ENCODE measurements at regions not wholly inside any gene's neighbourhood (a gene's known extent, or its start where the extent isn't known, plus 50 kb on each side); places are given as distances from the start of the nearest gene placed in this dataset.
"Not testable (repeated sequence)": the region's sequence is repeated elsewhere in the genome, so short reads cannot be mapped to it uniquely, and the experiment has no call there.

DNA sequence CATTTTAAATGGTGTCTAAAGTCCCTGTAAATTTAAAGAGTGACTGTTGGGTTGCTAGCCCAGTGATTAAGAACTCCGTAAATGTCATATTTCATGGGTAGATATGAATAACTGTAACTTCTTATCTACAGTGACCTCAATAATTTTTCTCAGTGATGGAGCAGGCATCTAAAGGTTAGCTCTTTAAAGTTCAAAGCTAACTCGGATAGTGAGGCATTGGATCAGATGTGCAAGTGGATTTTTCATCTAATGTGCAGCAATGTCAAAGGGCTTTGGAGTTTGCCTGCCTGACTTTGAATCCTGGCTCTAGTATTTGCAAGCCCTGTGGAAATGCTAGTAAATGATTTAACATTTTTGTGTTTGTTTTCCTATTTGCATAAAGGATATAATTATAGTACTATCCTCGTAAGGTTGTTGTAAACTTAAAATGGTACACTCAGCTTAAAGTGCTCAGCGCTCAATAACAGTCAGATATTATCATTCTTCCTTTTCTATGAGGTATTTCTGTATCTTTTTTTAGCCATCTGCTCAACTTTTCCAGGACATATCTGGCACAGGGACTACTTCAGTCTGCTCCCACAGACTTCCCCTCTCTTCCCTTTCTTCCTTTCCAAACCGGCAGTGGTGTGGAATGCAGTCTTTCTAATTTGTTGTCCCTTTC lies 163.7 kb upstream of the ELL2 start:
- DNase-seq, result no peak

DNA sequence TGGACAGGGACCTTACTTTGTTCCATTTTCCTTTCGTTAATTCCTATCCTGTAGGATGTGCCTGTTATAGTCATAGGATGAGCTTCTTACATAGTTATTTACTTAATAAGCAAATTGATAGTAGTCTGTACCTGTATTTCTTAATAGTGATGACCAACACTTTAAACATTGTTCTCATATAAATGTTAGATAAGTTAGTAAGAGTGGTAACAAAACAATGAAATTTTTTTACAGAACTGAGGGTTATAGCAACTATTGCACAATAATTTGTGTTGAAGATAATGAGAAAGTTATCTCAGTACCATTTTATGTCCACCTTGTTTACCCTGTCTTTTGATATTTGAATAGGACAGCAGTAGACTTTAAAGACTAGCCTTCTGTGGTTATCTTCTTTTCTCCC lies 162.9 kb upstream of the ELL2 start:
- DNase-seq, result no peak

DNA sequence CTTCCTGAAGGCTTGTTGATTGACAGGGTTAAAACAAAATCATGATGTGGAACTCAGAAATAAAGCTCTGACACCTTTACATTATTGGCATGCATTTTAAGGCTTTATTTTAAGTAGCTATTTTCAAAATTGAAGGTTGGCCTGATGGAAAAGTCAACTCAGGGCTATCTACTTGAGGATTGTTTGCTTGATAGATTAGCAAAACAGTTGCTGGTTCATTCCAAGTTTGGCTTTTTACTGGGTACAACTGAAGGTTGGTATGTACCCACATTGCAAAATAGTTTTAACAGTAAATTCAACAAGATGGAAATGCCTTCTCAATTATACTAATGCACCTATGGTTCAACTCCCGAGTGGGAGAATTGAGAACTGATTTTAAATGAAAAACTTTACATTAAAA lies 161.8 kb upstream of the ELL2 start:
- DNase-seq, result no peak

DNA sequence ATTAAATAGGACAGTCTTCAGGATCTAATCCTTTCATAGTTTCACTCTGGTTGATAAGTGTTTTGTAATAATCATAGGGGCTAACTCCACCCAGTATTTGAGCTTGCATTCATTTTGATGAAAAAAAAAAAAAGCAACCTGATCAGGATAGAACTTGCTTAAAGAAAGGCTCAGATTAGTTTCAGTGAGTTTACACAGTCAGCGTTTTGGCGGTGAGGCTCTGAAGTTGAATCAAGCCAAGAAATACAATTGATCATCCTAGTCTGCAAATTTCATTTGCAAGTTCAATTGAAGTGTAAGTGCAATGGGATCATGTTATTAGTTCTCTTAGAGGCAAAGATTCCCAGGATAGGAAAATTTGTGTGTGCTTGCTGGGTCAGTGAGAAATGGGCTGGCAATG lies 159.7 kb upstream of the ELL2 start:
- no peak for DNase-seq

DNA sequence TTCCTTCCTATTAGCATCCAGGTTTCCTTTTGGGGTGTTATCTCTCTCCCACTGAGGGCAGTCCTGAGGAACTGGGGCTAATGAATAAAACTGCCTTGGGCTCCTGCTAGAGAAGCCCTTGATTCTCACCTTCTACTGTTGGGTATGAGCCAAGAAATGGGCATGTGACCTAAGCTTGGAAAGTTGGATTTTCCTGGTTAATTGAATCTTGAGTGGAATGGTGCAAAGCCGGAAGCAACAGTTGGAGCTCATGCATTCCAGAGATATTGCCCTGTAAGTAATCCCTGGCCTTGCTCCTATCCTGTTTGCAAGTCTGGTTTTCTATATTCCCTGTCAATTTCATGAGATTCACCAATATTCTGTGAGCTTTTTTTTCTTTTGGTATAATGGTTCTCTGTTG lies 158.5 kb upstream of the ELL2 start:
- no peak for DNase-seq

DNA sequence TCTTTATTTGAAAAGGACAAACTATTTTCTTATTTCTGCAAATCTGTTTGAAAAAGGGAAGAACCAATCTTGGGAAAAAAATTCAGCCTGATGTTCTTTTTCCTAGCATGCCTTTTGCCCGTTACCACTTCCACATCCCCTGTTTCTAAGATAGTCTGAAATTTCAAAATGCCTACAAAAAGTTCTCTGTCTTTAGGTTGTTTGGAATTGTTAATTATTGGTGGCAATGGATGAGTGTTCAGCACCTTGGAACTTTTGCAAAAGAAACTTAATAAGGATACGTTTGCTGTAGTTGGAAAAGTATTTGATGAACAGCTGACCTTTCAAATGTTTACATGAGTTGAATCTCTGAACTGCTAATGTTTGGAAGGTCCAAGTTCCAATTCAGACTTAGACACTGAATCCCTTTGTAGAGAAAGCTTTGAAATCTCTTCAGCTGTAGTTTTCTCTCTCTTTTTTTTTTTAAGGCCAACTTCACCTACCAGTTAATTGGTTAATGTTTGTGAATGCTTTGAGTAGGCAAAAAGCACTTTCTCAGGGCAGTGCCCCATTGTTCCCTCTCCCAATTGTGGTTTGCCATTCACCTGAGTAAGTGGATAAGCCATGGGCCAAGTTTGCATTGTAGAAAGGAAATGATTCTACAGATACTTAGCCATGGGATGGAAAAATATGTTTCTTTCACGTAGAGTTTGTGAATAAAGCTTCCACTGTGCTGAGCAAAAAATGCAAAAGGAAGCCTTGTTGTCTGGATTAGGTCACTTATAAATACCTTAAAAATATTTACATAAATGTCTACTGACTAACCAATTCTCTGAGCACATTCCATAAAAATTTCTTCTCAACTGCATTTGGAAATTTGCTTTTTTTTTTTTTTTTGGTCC lies 156.4 kb upstream of the ELL2 start:
- no peak for DNase-seq

DNA sequence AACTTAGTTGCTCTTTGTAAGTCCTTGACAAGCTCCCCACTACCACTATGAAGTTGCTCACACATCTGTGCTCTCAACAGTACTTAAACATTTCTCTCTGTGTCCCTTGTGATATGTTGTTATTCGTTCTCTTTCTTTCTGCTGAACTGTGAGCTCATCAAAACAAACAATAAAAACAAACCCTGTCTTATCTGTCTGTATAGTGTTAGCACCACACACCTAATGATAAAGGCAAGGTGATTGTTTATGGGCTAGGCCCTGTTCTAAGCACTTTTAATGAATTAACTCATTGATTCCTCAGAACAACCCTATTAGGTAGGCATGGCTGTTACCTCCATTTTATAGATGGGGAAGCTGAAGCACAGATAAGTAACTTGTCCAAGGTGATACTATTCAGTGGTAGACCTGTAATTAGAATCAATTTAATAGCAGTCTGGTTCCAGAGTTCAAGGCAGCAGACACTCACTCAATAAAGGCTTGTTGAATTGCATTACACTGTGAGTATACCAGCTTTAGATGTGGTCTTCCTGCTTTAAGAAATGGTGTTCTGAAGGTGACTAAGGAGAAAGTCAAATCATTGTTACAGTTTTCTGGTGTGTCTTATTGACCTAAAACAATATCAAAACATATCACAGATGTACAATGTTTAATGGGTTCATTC lies 153.6 kb upstream of the ELL2 start:
- DNase-seq, result no peak

DNA sequence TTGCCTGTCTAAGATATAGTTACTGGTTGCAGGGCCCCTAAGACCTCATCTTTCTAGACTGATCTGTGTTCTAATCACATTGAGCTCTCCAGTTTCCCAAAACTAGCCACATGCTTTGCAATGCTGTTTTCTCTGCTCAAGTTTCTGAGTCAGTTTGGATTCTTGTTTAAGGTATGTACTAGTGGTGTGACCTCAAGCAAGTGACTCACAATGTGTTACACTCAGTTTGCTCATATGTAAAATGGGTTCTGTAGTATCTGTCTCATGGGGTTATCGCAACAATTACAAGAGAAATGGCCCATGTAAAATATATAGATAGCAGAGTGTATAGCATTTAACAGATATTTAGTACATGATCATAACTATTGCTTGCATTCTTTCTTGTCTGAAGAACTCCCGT lies 153.1 kb upstream of the ELL2 start:
- DNase-seq, result no peak

DNA sequence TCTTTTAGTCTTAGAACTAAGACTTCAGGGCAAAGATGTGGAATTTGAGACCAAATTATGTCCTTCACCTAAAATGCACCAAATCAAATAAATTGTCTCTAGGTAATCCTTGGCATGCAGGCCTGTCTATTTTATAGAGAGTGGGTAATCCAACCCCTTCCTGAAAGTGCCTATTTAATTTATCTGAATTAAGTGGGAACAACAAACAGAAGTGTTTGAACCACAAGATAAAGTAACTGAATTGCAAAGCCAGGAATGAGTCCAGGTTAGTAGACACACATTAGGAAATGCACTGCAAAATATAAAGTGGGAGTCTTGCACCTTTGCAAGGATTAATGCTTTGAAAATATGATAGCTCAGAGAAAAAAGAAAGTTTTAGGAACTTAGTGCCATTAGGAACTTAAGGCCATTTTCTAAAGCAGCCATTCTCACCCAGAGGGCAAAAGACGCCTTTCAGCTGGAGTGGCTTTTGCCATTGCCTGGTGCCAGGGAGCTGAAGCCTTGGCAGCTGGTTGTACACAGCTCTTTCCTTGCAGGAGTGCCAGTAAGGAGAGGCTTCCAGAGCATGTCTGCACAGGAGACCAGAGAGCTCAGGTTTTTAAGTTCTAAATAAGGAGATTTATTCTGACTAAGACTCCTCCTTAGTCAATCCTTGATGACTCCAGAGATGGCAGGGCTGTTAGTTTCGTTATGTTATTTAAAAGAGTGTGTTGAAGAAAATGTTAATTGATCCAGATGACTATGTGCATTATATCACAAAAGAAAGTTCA lies 151.7 kb upstream of the ELL2 start:
- no peak for DNase-seq

DNA sequence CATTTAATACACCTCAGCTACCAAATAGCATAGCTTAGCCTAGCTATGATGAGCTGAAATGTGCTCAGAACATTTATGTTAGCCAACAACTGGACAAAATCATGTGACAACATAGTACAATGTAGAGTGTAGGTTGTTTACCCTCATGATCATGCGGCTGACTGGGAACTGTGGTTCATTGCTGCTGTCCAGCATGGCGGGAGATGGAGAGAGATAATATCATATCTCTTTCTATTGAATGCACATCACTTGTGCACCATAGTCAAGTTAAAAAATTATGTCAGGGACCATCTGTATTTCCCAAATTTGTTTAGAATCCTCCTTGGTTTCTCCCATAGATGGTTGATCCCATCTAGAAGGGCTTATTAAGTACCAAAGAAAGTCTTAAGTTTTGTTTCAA lies 151.1 kb upstream of the ELL2 start:
- no peak for DNase-seq

DNA sequence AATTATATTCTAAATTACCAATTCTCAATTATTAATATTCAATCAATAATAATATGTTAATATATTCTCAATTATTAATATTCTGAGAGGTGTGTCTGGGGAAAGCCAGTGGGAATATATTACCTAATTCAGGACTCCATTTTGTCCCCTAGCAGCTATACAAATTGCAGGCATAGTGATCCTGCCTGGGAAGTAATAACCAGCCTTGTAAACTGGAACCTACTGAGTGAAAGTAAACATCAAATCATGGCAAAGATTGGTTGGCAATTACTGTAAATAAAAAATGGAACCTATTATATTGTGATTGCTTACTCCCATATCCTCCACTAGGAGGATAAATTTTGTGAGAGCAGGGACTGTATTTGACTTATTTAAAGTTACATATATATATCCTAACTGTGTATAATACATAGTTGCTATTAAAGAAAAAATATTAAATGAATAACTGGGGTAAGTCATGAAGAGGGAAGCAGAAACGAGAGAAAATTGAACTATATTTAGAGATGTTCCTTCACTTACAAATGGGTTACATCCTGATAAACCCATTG lies 150.5 kb upstream of the ELL2 start:
- DNase-seq, result no peak

DNA sequence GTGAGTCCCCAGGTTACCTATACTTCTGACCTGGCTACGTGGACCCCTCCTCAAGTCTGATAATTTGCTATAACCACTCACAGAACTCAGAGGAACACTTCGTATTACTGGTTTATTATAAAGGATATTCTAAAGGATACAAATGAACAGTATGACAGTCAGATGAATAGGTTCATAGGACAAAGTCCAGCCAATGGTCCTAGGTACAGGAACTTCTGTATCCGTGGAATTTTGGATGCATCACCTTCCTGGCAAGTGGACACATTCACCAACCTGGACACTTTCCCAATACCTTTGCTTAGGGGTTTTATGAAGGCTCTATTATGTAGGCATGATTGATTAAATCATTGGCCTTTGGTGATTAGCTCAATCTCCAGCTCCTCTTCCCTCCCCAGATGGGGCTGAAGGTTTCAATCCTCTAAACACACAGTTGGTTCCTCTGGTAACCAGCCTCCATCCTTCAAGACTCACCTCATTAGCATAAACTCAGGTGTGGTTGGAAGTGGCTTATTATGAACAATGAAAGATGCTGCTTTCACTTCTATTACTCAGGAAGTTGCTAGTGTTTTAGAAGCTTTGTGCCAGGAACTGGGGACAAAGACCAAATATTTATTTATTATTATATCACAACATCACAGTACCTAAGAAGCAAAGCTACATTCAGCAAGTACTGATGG lies 149.6 kb upstream of the ELL2 start:
- DNase-seq, result no peak

DNA sequence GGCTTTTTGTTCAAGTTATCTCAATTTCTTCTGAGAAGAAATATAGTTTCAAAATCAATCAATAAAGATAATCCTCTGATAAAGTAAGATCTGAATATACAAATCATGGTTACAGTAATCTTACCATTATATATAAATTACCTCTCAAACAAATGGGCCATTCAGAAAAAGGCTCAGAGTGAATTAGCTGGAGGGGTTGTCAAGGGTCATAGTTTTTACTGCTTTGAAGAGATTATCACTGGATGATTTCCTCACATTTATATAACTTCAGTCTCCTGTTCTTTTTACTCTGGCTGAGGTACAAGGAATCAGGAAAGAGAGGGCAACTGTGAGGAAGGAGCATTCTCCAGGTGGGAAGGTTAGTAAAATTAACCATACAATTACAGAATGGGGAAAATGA lies 148.6 kb upstream of the ELL2 start:
- no peak for DNase-seq

DNA sequence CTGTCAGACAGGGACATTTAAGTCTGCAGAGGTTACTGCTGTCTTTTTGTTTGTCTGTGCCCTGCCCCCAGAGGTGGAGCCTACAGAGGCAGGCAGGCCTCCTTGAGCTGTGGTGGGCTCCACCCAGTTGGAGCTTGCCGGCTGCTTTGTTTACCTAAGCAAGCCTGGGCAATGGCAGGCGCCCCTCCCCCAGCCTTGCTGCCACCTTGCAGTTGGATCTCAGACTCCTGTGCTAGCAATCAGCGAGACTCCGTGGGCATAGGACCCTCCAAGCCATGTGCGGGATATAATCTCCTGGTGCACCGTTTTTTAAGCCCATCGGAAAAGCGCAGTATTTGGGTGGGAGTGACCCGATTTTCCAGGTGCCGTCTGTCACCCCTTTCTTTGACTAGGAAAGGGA lies 147.0 kb upstream of the ELL2 start:
- not testable (repeated sequence) for DNase-seq

DNA sequence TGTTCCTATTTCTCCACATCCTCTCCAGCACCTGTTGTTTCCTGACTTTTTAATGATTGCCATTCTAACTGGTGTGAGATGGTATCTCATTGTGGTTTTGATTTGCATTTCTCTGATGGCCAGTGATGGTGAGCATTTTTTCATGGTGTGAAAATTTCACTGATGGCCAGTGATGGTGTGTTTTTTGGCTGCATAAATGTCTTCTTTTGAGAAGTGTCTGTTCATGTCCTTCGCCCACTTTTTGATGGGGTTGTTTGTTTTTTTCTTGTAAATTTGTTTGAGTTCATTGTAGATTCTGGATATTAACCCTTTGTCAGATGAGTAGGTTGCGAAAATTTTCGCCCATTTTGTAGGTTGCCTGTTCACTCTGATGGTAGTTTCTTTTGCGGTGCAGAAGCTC lies 142.2 kb upstream of the ELL2 start:
- DNase-seq, result not testable (repeated sequence)

DNA sequence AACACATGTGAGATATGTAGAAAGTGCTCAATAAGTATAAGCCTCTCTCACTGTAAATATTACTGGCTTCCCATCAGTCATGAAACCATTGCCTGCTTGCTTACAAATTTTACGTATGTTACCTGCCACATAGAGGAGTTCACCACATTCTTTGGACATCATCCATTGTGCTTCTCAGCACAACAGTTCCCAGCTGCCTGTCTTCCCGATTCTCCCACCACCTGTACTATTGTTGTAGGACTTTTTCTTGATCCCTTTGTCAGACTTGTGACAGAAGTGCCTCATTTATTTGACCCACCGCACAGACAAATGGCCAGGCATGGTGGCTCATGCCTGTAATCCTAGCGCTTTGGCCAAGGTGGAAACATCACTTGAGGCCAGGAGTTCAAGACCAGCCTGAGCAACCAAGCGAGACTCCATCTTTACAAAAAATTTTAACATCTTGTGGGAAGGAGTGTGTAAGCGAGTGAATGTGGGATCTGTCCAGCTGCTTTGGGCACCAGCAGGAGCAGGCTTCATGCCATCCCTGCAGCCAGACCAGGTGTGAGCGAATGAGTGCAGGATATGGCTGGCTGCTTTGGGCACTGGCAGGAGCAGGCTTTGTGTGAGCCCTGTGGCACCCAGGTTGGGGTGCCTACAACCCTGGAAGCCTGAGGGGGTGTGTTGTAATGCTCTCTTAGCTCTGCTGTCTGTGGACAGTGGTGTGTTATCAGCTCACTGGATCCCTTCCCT lies 139.9 kb upstream of the ELL2 start:
- no peak for DNase-seq

DNA sequence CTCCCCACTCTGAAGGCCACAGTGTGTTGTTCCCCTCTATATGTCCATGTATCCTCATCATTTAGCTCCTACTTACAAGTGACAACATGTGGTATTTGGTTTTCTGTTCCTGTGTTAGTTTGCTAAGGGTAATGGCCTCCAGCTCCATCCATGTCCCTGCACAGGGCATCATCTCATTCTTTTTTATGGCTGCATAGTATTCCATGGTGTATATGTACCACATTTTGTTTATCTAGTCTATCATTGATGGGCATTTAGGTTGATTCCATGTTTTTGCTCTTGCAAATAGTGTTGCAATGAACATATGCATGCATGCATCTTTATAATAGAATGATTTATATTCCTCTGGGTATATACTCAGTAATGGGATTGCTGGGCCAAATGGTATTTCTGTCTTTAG lies 135.8 kb upstream of the ELL2 start:
- not testable (repeated sequence) for DNase-seq

DNA sequence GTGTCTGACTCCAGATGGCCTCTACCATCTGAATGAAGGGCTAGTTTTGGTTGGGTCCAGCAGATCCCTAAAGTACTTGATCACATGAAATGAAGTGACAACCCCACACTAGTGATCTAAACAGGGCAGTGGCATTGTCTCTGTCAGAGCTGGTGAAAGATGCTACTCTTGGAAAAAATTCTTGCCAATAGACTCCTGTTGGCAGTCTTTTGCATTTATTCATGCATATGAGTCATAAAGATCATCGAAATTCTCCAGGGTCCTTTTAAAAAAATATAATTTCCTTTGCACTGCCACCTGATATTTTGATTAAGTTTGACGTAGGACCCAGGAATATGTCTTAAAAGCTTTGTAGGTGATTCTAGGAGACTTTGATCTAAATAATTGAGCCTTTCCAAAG lies 135.1 kb upstream of the ELL2 start:
- DNase-seq, result no peak

DNA sequence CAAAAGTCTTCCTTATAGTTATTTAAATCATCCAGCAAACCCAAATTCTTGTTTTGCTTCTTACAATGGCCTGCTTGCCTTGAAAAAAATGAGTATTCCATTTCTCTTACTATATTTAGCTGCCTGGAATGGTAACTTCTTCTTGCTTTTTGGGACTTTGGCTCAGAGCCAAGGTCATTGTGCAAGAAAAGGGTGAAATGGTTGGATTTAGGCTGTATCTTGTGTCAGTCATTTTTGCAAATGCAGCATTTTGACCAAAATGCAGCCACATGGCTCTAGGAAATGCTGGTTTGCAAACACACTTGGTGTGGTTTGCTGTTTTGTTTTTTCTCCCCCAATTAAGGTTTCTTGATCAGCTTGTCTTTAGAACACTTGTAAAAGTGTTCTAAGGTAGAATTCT lies 133.3 kb upstream of the ELL2 start:
- DNase-seq, result no peak

DNA sequence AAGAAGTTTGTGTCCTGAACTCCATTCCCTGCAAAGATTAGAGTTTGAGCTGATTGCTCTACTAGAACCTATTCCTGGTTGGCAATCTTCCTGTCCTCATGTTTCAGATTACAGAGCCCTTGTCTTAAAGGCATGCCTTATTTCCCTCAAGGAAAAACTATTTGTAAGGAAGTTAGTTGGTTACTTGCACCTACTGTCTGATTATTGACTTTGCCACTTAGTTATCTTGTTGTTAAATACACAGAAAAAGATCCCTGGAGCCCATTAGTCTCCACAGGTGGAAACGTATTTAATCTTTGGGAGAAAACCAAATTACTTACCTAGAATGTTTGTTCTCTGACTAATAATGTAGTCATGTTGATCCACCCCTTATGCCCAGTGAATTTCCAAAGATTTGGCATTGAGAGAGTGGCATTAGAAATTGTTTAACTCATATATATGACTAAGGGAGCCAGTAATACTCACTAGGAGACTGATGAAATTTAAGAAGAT lies 132.3 kb upstream of the ELL2 start:
- no peak for DNase-seq

DNA sequence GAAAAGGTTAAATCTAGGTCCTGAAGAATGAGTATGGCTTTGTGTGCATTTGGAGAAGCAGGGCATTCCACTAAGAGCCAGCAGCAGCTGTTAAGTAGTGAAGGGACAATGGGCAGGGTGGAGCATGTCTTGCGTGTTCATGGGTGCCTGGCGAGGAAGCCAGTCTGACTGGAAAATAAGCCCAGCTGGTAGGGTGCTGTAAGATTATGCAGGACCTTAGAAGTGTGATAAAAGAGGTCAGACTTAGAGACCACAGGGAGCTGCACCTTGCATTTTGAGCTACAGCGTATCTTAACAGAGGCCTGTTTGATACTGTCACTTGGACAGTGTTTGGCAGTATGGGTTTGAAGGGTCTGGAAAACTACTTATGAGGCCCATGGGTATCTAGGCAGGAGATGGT lies 131.7 kb upstream of the ELL2 start:
- no peak for DNase-seq

Data from right kidney (tissue), 1 donor.